ENCODE measurements at regions not wholly inside any gene's neighbourhood (a gene's known extent, or its start where the extent isn't known, plus 50 kb on each side); places are given as distances from the start of the nearest gene placed in this dataset.

- no peak overlapping the region for H3K4me3 ChIP-seq (ENCODE audit: low read depth, poor library complexity, severe bottlenecking)
- no peak for DNase-seq (ENCODE audit: low spot score in 2 of 2)
- intact Hi-C loops (cut with DNase I; ENCODE audit: low total_unique reads) = no loop called here
- WGBS, 2 donors = 78% methylated on average over 4 of the region's 4 CpGs
- no peak for TF ChIP-seq POLR2A (IDR thresholded peaks at IDR 0.05)
- no peak for TF ChIP-seq CTCF (IDR thresholded peaks at IDR 0.05)
Measured at GRCh38 chr13:22137361-22138050, 466.6 kb downstream of the FGF9 start.

- no peak overlapping the region for H3K4me3 ChIP-seq (ENCODE audit: low read depth, poor library complexity, severe bottlenecking)
- DNase-seq (ENCODE audit: low spot score in 2 of 2) = no peak
- intact Hi-C loops (cut with DNase I; ENCODE audit: low total_unique reads) = no loop called here
- WGBS, 2 donors = 89% methylated on average over 8 of the region's 8 CpGs
- TF ChIP-seq CTCF (IDR thresholded peaks at IDR 0.05) (no peak), POLR2A (IDR thresholded peaks at IDR 0.05) (no peak)
Measured at GRCh38 chr13:22138947-22139346, 468.1 kb downstream of the FGF9 start.

GRCh38 chr13:22141716-22142115 is 470.8 kb downstream of the FGF9 start:
- intact Hi-C loops (cut with DNase I; ENCODE audit: low total_unique reads) = no loop called here
- TF ChIP-seq CTCF (IDR thresholded peaks at IDR 0.05) (no peak), POLR2A (IDR thresholded peaks at IDR 0.05) (no peak)
- H3K4me3 ChIP-seq (ENCODE audit: low read depth, poor library complexity, severe bottlenecking) = no peak overlapping the region
- no peak for DNase-seq (ENCODE audit: low spot score in 2 of 2)
- WGBS, 2 donors = 63 to 69% methylated on average over 1 of the region's 1 CpG

- H3K4me3 ChIP-seq (ENCODE audit: low read depth, poor library complexity, severe bottlenecking) = no peak overlapping the region
- 25 to 47% methylated on average over 1 of the region's 1 CpG for WGBS, 2 donors
- intact Hi-C loops (cut with DNase I; ENCODE audit: low total_unique reads) = no loop called here
- TF ChIP-seq CTCF (IDR thresholded peaks at IDR 0.05) (no peak), POLR2A (IDR thresholded peaks at IDR 0.05) (no peak)
- DNase-seq (ENCODE audit: low spot score in 2 of 2) = no peak
Measured at GRCh38 chr13:22143671-22144070, 472.8 kb downstream of the FGF9 start.

- no peak overlapping the region for H3K4me3 ChIP-seq (ENCODE audit: low read depth, poor library complexity, severe bottlenecking)
- WGBS, 2 donors = 83 to 90% methylated on average over 2 of the region's 2 CpGs
- intact Hi-C loops (cut with DNase I; ENCODE audit: low total_unique reads) = no loop called here
- no peak for DNase-seq (ENCODE audit: low spot score in 2 of 2)
- TF ChIP-seq POLR2A (IDR thresholded peaks at IDR 0.05) (no peak), CTCF (IDR thresholded peaks at IDR 0.05) (no peak)
Measured at GRCh38 chr13:22144806-22145205, 473.9 kb downstream of the FGF9 start.

- no peak for DNase-seq (ENCODE audit: low spot score in 2 of 2)
- intact Hi-C loops (cut with DNase I; ENCODE audit: low total_unique reads) = no loop called here
- H3K4me3 ChIP-seq (ENCODE audit: low read depth, poor library complexity, severe bottlenecking) = no peak overlapping the region
- WGBS, 2 donors = 92 to 93% methylated on average over 3 of the region's 3 CpGs
- no peak for TF ChIP-seq CTCF (IDR thresholded peaks at IDR 0.05)
- TF ChIP-seq POLR2A (IDR thresholded peaks at IDR 0.05) = no peak
Measured at GRCh38 chr13:22148187-22148586, 477.3 kb downstream of the FGF9 start.

All from lower leg skin (tissue), 4 donors.